RWPE2 (cell line): ENCODE measurements at regions not wholly inside any gene's neighbourhood (a gene's known extent, or its start where the extent isn't known, plus 50 kb on each side); places are given as distances from the start of the nearest gene placed in this dataset.

ENCODE experiments used
- ATAC-seq: fragments of 200-7000 bp; cut with Tn5 transposase; 3 replicates; pipeline ENCODE4 v1.9.1; 2021; ENCODE audit warnings: low read depth
- DNase-seq: peaks from one replicate; pipeline ENCODE4 v3.0.0-alpha.2; 2020; ENCODE audit warnings: low spot score
- H3K27ac ChIP-seq: fragments of 450-650 bp; 2 replicates; pipeline ENCODE4 v1.5.1; 2017; ENCODE audit warnings: mild to moderate bottlenecking; ENCODE audit not compliant: poor library complexity, severe bottlenecking
- H3K27me3 ChIP-seq: fragments of 250-450 bp; sonication (Bioruptor Pico); 2 replicates; pipeline ENCODE4 v1.5.1; 2021; ENCODE audit warnings: mild to moderate bottlenecking, moderate library complexity; ENCODE audit not compliant: insufficient read depth, poor library complexity, severe bottlenecking
- H3K36me3 ChIP-seq: fragments of 250-450 bp; sonication (Bioruptor Pico); 2 replicates; pipeline ENCODE4 v1.5.1; 2020; ENCODE audit warnings: low read depth, mild to moderate bottlenecking, moderate library complexity
- H3K4me1 ChIP-seq: fragments of 250-450 bp; sonication (Bioruptor Pico); 2 replicates; pipeline ENCODE4 v1.5.1; 2021; ENCODE audit warnings: mild to moderate bottlenecking, moderate library complexity; ENCODE audit not compliant: insufficient read depth, poor library complexity, severe bottlenecking
- H3K4me3 ChIP-seq: fragments of 250-450 bp; sonication (Bioruptor Pico); 2 replicates; pipeline ENCODE4 v1.5.1; 2021; ENCODE audit warnings: mild to moderate bottlenecking, moderate library complexity; ENCODE audit not compliant: severe bottlenecking
- H3K9me3 ChIP-seq: fragments of 250-450 bp; sonication (Bioruptor Pico); 2 replicates; pipeline ENCODE4 v1.5.1; 2021; ENCODE audit warnings: mild to moderate bottlenecking, moderate library complexity; ENCODE audit not compliant: severe bottlenecking
- TF ChIP-seq, protein P1 (sequence below): fragments of 450-650 bp; IDR thresholded peaks from one replicate; pipeline ENCODE4 v1.5.1; 2017; ENCODE audit warnings: mild to moderate bottlenecking, moderate library complexity; ENCODE audit not compliant: poor library complexity, severe bottlenecking

DNA sequence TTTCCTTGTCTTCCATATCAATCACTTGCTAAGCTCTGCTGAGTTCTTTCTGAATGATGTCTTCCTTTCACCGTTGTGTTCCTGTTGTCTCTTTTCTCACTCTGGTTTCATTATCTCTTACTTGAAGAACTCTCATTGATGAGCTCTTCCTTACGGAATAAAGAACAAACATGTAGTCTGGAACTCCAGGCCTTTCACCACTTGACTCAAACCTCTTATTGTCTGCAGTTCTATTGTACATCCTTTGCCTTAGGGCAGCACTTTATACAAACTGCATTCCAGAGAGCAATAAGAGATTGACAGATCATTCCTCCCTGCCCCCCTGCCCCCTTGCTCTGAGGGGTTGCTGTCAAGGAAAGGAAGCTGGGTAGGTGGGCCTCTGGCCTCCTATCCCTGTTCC, 517.4 kb downstream of the TMEM135 start:
- H3K36me3 ChIP-seq: no peaks in the 10 kb centered on the region
- no peaks in the 10 kb centered on the region for H3K27me3 ChIP-seq
- H3K4me1 ChIP-seq: no peaks in the 10 kb centered on the region
- no peak overlapping the region for H3K4me3 ChIP-seq
- DNase-seq: no peak
- ATAC-seq: no peak
- H3K27ac ChIP-seq: no peak overlapping the region
- H3K9me3 ChIP-seq: no peaks in the 10 kb centered on the region
- TF ChIP-seq, protein P1, sequence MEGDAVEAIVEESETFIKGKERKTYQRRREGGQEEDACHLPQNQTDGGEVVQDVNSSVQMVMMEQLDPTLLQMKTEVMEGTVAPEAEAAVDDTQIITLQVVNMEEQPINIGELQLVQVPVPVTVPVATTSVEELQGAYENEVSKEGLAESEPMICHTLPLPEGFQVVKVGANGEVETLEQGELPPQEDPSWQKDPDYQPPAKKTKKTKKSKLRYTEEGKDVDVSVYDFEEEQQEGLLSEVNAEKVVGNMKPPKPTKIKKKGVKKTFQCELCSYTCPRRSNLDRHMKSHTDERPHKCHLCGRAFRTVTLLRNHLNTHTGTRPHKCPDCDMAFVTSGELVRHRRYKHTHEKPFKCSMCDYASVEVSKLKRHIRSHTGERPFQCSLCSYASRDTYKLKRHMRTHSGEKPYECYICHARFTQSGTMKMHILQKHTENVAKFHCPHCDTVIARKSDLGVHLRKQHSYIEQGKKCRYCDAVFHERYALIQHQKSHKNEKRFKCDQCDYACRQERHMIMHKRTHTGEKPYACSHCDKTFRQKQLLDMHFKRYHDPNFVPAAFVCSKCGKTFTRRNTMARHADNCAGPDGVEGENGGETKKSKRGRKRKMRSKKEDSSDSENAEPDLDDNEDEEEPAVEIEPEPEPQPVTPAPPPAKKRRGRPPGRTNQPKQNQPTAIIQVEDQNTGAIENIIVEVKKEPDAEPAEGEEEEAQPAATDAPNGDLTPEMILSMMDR: no peak

DNA sequence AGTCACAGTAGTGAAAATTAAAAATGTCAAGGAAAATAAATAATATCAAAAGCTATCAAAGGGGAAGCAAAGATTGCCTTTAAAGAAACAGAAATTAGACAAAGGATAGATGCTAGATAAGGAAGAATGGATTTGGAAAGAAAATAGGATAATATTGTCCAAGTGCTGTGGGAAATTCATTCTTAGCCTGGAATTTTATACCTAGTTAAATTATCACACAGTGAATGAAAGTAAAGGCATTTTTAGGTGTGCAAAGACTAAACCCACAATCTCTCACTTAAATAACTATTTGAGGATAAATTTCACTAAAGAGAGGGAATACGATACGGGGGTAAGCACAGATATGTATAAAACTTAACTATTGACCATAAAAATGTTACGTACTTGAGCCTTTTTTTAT, 511.1 kb downstream of the TMEM135 start:
- Histone ChIP-seq H3K27ac (no peak overlapping the region), H3K4me3 (no peak overlapping the region), H3K27me3 (no peaks in the 10 kb centered on the region), H3K4me1 (no peaks in the 10 kb centered on the region), H3K9me3 (peaks cover under 1% of the 10 kb centered on the region), H3K36me3 (no peaks in the 10 kb centered on the region)
- DNase-seq (no peak), ATAC-seq (no peak)
- TF ChIP-seq, protein P1: no peak

DNA sequence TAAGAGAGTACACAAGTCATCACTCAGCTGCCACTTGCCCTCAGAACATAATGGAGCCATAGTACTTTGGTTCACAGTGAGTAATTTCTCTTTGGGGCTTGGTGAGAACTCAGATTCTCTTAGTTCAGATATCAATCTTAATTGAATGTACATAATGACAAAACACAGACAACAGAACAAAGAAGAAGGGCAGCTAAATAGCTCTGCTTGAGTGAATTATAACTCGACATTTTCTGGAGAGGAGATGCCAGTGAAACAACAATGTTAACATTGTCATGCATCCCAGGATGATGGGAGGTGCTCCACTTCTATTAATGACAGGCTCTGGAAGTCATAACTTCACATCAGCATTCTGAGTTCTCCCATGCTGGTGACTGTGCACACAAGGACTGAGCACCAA, 508.1 kb downstream of the TMEM135 start:
- ATAC-seq: no peak
- no peak overlapping the region for H3K4me3 ChIP-seq
- peaks cover 5% of the 10 kb centered on the region for H3K9me3 ChIP-seq
- H3K27me3 ChIP-seq: no peaks in the 10 kb centered on the region
- H3K4me1 ChIP-seq: no peaks in the 10 kb centered on the region
- TF ChIP-seq, protein P1: no peak
- no peak for DNase-seq
- no peak overlapping the region for H3K27ac ChIP-seq
- H3K36me3 ChIP-seq: no peaks in the 10 kb centered on the region

DNA sequence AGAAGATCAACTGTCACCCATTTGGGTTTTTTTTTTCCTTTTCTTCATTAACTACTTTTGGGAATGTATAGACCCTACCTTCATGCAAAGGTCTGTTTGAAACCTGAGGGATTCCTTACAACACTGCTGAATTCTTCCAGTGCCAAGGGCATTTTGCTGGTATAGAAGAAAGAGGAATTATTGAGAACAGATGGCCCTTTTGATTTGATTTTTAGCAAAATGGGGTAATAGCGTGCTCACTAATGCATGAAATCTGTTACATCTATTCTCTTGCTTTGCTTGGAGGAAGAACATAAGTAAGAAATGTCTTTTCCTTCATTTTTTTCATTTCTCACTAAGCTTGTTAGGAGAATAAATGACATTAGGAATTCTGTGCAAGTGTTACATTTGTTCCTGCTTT, 501.9 kb downstream of the TMEM135 start:
- no peak for DNase-seq
- H3K4me1 ChIP-seq: no peaks in the 10 kb centered on the region
- TF ChIP-seq, protein P1: no peak
- H3K27me3 ChIP-seq: no peaks in the 10 kb centered on the region
- peaks cover 5% of the 10 kb centered on the region for H3K9me3 ChIP-seq
- H3K27ac ChIP-seq: no peak overlapping the region
- no peak overlapping the region for H3K4me3 ChIP-seq
- no peak for ATAC-seq
- H3K36me3 ChIP-seq: no peaks in the 10 kb centered on the region

DNA sequence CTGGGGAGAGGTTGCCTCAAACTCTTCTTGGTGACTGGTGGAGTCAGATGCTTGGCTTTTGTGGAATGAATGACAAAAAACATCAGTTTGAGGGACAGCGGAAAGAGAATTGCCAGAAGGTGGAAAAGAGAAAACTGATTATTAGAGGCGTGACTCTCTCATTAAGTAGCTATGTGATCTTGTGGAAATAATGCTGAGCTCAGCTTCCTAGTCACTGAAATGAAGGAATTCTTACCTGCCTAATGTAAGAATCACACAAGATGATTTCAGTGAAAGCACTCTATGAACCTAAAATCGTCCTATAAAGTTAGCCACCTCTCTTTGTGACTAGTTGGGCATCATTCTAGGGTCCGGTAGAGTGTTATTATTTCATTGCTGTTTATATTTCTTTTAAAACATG, 498.8 kb downstream of the TMEM135 start:
- no peak for DNase-seq
- TF ChIP-seq, protein P1: no peak
- no peaks in the 10 kb centered on the region for H3K36me3 ChIP-seq

More for the DNA sequence above, 498.8 kb downstream of the TMEM135 start:
- Histone ChIP-seq H3K27me3 (no peaks in the 10 kb centered on the region), H3K4me3 (no peak overlapping the region), H3K4me1 (no peaks in the 10 kb centered on the region), H3K27ac (no peak overlapping the region), H3K9me3 (no peaks in the 10 kb centered on the region)
- ATAC-seq: no peak
